Coronary artery (tissue), 2 donors: ENCODE measurements at regions not wholly inside any gene's neighbourhood (a gene's known extent, or its start where the extent isn't known, plus 50 kb on each side); places are given as distances from the start of the nearest gene placed in this dataset.

Source experiments
- DNase-seq: peaks from one replicate; pipeline ENCODE4 v3.0.0-alpha.2; 2017; ENCODE audit warnings: low spot score
- H3K27ac ChIP-seq, 2 donors: fragments of 200-600 bp; sonication (generic); one replicate each; pipeline ENCODE4 v1.5.1; 2016 to 2019
- H3K4me3 ChIP-seq: fragments of 200-600 bp; sonication (generic); 2 replicates; pipeline ENCODE4 v1.5.1; 2016; ENCODE audit warnings: mild to moderate bottlenecking, moderate library complexity
- TF ChIP-seq, protein P1 (sequence below): fragments of 200-600 bp; sonication (generic); IDR thresholded peaks from one replicate; pipeline ENCODE4 v1.5.1; 2019; ENCODE audit warnings: antibody characterized with exemption

DNA sequence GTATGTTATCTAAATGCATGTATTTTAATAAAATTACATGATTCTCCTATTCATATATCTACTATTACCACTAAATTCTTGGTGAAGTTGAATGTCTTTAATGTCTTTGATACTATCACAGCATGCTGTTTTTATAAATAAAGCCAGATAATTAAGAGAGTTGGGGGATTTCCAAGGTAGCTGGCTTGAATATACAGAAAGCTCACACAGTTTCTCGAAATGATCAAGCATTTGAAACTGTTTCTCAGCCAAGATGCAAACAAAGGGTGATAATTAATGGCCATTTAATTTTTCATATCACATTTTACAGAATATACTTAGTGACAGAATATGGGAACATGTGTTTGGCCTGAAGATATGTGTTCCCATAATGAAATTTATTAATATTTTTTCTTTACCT is 145.6 kb upstream of the CDH12 start:
- no peak for DNase-seq
- no peak overlapping the region for H3K4me3 ChIP-seq
- TF ChIP-seq, protein P1, sequence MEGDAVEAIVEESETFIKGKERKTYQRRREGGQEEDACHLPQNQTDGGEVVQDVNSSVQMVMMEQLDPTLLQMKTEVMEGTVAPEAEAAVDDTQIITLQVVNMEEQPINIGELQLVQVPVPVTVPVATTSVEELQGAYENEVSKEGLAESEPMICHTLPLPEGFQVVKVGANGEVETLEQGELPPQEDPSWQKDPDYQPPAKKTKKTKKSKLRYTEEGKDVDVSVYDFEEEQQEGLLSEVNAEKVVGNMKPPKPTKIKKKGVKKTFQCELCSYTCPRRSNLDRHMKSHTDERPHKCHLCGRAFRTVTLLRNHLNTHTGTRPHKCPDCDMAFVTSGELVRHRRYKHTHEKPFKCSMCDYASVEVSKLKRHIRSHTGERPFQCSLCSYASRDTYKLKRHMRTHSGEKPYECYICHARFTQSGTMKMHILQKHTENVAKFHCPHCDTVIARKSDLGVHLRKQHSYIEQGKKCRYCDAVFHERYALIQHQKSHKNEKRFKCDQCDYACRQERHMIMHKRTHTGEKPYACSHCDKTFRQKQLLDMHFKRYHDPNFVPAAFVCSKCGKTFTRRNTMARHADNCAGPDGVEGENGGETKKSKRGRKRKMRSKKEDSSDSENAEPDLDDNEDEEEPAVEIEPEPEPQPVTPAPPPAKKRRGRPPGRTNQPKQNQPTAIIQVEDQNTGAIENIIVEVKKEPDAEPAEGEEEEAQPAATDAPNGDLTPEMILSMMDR, result no peak
- no peak overlapping the region for H3K27ac ChIP-seq

DNA sequence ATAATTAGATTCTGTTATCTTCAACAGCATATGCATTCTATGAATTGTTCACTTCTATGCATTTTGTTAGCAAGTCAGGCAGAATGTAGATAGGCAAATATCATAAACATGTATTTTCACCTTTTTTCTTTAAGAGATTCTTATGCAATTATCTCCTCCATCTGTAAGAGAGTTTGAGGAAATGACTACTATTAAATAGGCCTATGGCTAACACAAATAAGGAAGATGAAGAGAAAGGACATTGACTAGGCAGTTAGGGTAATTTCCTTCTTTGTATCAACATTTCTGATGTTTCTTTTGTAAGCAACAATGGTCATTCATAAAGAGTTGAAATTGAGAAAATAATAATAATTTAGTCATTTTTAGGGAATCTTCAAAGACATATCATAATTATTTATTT is 145.2 kb upstream of the CDH12 start:
- TF ChIP-seq, protein P1, result no peak
- H3K27ac ChIP-seq, result no peak overlapping the region
- DNase-seq, result no peak
- H3K4me3 ChIP-seq, result no peak overlapping the region

DNA sequence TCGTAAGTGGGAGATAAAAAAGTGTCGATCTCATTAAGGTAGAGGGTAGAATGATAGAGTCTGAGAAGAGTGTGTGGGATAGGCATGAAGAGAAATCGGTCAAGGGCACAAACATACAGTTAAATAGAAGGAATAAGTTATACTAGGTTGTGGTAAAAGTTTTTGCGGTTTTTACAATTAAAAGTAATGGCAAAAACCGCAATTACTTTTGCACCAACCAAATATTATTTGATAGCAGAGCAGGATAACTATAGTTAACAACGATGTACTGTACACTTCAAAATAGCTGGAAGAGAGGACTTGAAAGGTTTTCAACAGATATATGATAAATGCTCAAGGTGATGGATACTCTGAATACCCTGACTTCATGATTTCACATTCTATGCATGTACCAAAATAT is 135.8 kb upstream of the CDH12 start:
- TF ChIP-seq, protein P1, result no peak
- Histone ChIP-seq H3K27ac (no peak overlapping the region), H3K4me3 (no peak overlapping the region)
- DNase-seq, result no peak

DNA sequence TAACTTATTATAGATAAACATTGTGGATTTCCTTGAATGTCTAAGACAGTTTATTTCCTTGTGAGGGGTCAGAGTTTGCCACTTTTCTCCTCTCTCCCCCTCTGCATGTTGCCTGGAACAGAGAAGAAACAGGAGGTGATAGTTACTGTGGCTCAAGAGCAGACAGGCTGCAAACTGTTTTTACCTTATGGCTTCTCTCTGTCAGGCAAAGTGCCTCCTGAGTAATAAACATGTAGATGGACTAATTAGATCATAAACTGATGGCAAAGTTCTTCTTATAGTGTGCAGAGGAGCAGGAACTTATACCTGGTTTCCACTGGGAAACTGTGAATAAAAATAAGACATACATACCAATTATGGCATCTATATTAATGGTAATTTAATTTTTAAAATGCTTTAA is 133.1 kb upstream of the CDH12 start:
- TF ChIP-seq, protein P1, result no peak
- H3K27ac ChIP-seq, result no peak overlapping the region
- DNase-seq, result no peak
- H3K4me3 ChIP-seq, result no peak overlapping the region

DNA sequence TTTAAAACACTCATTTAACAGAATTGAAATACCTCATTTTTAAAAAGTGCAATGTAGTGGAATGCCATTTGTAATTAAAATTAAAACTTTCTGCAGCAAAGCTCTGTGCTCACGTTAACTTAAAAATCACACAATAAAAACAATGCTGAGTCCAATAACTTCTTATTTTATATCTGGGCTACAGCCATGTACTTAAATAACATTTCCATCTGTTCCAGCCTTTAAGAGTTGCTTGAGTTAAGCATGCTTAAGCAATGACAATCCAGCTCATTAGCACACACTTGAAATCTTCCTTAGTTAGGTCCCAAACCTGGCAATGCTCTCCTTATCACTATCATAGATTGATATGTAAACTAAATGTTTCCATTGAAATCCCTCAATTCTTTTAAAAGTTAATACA is 132.3 kb upstream of the CDH12 start:
- no peak overlapping the region for H3K4me3 ChIP-seq
- TF ChIP-seq, protein P1, result no peak
- no peak for DNase-seq
- H3K27ac ChIP-seq, result no peak overlapping the region

DNA sequence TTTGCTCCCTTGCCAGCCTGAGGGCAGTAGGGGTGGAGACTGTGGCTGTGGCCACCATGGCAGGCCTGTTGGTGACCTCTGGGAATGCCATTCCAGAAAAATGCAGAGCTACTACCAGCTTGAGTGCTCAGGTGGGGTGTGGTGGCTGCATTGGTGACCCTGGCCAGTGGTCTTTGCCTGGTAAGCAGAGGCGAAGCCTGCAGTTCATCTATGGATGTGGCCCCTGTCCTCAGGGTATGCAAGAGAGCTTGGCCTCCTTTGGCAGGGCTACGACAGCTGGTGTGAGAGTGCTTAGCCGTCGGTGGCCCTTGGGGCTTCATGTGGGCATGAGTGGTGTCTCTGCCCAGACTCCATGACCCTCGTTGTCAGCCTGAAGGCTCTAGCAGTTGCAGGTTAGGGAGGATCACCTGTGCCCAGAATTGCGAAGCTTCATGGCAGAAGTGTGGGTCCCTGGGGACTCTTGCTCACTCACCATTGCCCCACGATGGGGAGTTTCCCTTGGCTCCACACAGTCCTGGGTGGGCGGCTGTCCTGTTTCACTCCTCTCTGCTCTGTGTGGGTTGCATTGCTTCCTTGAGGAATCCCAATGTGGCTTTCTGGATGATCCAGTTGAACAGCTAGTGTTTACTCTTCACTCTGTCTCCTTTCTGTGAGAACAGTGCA is 117.9 kb upstream of the CDH12 start:
- TF ChIP-seq, protein P1, result no peak
- DNase-seq, result no peak
- Histone ChIP-seq H3K27ac (no peak overlapping the region), H3K4me3 (no peak overlapping the region)

DNA sequence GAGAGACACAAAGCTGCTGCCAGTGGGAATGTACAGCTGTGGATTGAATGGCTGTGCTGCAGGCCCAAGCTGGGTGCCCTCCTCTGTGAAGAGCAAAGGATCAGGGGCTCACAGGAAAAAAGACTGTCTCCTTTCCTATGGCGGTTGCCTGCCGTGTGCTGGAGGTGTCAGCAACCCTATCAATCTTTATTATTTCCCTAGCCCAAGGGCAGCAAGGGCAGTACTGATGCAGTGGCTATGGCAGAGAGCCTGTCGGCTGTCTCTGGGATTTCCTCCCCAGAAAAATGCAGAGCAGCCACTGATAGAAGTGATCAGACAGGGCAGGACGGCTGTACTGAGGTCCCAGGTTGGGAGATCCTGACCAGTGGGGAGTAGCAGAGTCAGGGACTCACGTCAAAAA is 117.3 kb upstream of the CDH12 start:
- TF ChIP-seq, protein P1, result no peak
- H3K27ac ChIP-seq, result no peak overlapping the region
- no peak overlapping the region for H3K4me3 ChIP-seq
- no peak for DNase-seq
